ENCODE measurements at regions not wholly inside any gene's neighbourhood (a gene's known extent, or its start where the extent isn't known, plus 50 kb on each side); places are given as distances from the start of the nearest gene placed in this dataset.

DNA sequence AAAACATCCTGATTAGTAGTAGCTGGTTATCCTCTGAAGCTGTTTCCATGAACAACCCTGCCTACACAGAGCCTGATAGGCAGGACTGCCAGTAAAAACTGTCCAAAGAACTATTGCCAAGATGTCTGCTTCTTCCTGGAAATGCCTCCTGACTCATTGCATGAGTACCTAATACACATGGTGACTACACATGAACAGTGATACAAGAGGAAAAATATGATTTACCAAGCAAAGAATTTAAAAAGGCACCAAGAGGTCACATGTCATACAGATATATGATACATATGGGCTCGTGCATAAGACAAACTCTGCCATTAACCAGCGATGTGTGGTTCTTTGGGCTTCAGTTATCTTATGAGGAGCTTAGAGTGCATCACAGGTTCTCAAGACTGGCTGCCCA lies 552.3 kb downstream of the SLC16A7 start:
- no peaks in the 10 kb centered on the region for H3K27me3 ChIP-seq (ENCODE audit: insufficient read depth, low read depth)
- H3K27ac ChIP-seq, result no peak overlapping the region
- H3K36me3 ChIP-seq (ENCODE audit: low read depth), result no peaks in the 10 kb centered on the region
- intact Hi-C loops (cut with micrococcal nuclease; ENCODE audit: unreplicated experiment), result no loop called here
- BruUV-seq (replicated peaks), result no TSS peak
- H3F3A ChIP-seq (ENCODE audit: insufficient read depth, low read depth), result no peaks in the 10 kb centered on the region
- H3K9me2 ChIP-seq (ENCODE audit: insufficient read depth), result no peaks in the 10 kb centered on the region
- H3K4me3 ChIP-seq, result no peak overlapping the region
- no peaks in the 10 kb centered on the region for H3K79me2 ChIP-seq (ENCODE audit: low read depth)
- no peaks in the 10 kb centered on the region for H3K9me3 ChIP-seq (ENCODE audit: insufficient read depth, low read depth)
- no peak overlapping the region for H2AFZ ChIP-seq
- TF ChIP-seq, protein P1, sequence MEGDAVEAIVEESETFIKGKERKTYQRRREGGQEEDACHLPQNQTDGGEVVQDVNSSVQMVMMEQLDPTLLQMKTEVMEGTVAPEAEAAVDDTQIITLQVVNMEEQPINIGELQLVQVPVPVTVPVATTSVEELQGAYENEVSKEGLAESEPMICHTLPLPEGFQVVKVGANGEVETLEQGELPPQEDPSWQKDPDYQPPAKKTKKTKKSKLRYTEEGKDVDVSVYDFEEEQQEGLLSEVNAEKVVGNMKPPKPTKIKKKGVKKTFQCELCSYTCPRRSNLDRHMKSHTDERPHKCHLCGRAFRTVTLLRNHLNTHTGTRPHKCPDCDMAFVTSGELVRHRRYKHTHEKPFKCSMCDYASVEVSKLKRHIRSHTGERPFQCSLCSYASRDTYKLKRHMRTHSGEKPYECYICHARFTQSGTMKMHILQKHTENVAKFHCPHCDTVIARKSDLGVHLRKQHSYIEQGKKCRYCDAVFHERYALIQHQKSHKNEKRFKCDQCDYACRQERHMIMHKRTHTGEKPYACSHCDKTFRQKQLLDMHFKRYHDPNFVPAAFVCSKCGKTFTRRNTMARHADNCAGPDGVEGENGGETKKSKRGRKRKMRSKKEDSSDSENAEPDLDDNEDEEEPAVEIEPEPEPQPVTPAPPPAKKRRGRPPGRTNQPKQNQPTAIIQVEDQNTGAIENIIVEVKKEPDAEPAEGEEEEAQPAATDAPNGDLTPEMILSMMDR (conservative IDR thresholded peaks at IDR 0.05), result no peak
- TF ChIP-seq EZH2 (IDR thresholded peaks at IDR 0.05; ENCODE audit: low read depth), result no peak
- ChIA-PET CTCF (no interaction called here), POLR2A (ENCODE audit: unreplicated experiment) (interaction anchor here (0.6 kb wide), 1 partner anchor 24 kb away, joined by 3 read pairs; no protein-coding TSS in a partner anchor)
- no peak for DNase-seq
- no peaks in the 10 kb centered on the region for H3K4me1 ChIP-seq (replicated peaks; ENCODE audit: insufficient read depth)
- H3K4me2 ChIP-seq, result no peak overlapping the region
- H4K20me1 ChIP-seq (ENCODE audit: insufficient read depth), result no peaks in the 10 kb centered on the region

DNA sequence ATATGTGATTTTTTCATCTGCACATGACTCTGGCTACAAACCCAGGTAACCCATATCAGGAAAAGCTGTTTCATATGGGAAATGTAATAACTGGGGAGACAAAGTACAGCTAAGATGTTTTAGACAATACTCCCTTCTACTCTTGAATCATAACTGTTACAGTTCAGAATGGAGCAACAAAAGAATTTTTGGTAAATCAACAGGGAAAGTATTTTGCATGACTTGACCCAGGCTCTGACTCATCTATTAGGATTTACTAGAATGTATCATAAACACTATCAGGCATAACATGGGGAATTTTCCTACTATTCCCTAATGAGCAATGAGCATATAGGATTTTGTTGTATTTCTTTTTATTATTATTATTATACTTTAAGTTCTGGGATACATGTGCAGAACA lies 553.0 kb downstream of the SLC16A7 start:
- DNase-seq, result no peak
- intact Hi-C loops (cut with micrococcal nuclease; ENCODE audit: unreplicated experiment), result no loop called here
- no TSS peak for BruUV-seq (replicated peaks)
- no peak overlapping the region for H3K4me2 ChIP-seq
- no peaks in the 10 kb centered on the region for H3K9me2 ChIP-seq (ENCODE audit: insufficient read depth)
- no peaks in the 10 kb centered on the region for H3K9me3 ChIP-seq (ENCODE audit: insufficient read depth, low read depth)
- POLR2A ChIA-PET (ENCODE audit: unreplicated experiment), result interaction anchor here (0.6 kb wide), 1 partner anchor 23 kb away, joined by 3 read pairs; no protein-coding TSS in a partner anchor
- H3F3A ChIP-seq (ENCODE audit: insufficient read depth, low read depth), result no peaks in the 10 kb centered on the region
- no peak overlapping the region for H2AFZ ChIP-seq
- no peaks in the 10 kb centered on the region for H3K79me2 ChIP-seq (ENCODE audit: low read depth)
- no peaks in the 10 kb centered on the region for H3K27me3 ChIP-seq (ENCODE audit: insufficient read depth, low read depth)
- H3K36me3 ChIP-seq (ENCODE audit: low read depth), result no peaks in the 10 kb centered on the region
- no peaks in the 10 kb centered on the region for H3K4me1 ChIP-seq (replicated peaks; ENCODE audit: insufficient read depth)
- CTCF ChIA-PET, result no interaction called here
- no peaks in the 10 kb centered on the region for H4K20me1 ChIP-seq (ENCODE audit: insufficient read depth)
- TF ChIP-seq, protein P1 (conservative IDR thresholded peaks at IDR 0.05), result no peak
- TF ChIP-seq EZH2 (IDR thresholded peaks at IDR 0.05; ENCODE audit: low read depth), result no peak
- H3K27ac ChIP-seq, result no peak overlapping the region
- no peak overlapping the region for H3K4me3 ChIP-seq

DNA sequence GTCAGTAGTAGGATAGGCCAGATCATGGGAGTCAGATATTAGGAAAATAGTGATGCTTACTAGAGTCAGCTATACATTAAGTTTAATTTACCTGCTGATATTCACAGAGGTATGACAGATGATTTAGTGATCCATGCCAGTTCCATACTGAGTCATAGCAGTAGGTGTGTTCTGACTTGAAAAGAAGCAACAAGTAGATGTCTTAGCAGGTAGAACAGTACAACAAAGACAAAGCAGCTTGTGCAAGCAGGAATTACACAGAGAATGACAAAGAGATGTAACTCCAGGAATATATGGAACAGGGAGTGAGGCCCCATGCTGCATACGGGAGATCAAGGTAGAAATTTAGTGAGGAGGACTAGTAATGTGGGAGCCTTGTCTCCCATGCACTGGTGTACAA lies 556.9 kb downstream of the SLC16A7 start:
- Histone ChIP-seq H3K4me2 (no peak overlapping the region), H2AFZ (no peak overlapping the region), H3K9me2 (ENCODE audit: insufficient read depth) (no peaks in the 10 kb centered on the region), H3K9me3 (ENCODE audit: insufficient read depth, low read depth) (no peaks in the 10 kb centered on the region), H3K27me3 (ENCODE audit: insufficient read depth, low read depth) (no peaks in the 10 kb centered on the region), H3K79me2 (ENCODE audit: low read depth) (no peaks in the 10 kb centered on the region), H3K4me3 (no peak overlapping the region), H4K20me1 (ENCODE audit: insufficient read depth) (no peaks in the 10 kb centered on the region), H3K36me3 (ENCODE audit: low read depth) (no peaks in the 10 kb centered on the region), H3K27ac (no peak overlapping the region), H3F3A (ENCODE audit: insufficient read depth, low read depth) (no peaks in the 10 kb centered on the region), H3K4me1 (replicated peaks; ENCODE audit: insufficient read depth) (no peaks in the 10 kb centered on the region)
- BruUV-seq (replicated peaks), result no TSS peak
- intact Hi-C loops (cut with micrococcal nuclease; ENCODE audit: unreplicated experiment), result no loop called here
- ChIA-PET CTCF (no interaction called here), POLR2A (ENCODE audit: unreplicated experiment) (no interaction called here)
- TF ChIP-seq EZH2 (IDR thresholded peaks at IDR 0.05; ENCODE audit: low read depth), result no peak
- TF ChIP-seq, protein P1 (conservative IDR thresholded peaks at IDR 0.05), result no peak
- DNase-seq, result no peak
